CD14-positive monocyte (primary cell): ENCODE measurements at regions not wholly inside any gene's neighbourhood (a gene's known extent, or its start where the extent isn't known, plus 50 kb on each side); places are given as distances from the start of the nearest gene placed in this dataset.

ENCODE experiments used
- DNase-seq, 3 donors: peaks; one replicate each; pipeline ENCODE4 v3.0.0-alpha.2; 2011 to 2022
- H2AFZ ChIP-seq: 2 replicates; pipeline ENCODE4 v1.6.0; 2012; ENCODE audit warnings: mild to moderate bottlenecking, low read depth, low read length, inconsistent platforms; ENCODE audit not compliant: insufficient read depth, poor library complexity, severe bottlenecking
- H3K27ac ChIP-seq, 2 donors: 1 replicate in 1 of 2; 2 replicates in 1 of 2; pipeline ENCODE4 v1.5.1; 2012 to 2013; ENCODE audit warnings: low read length in 2 of 2, control low read depth in 1 of 2, inconsistent platforms in 1 of 2, low read depth in 1 of 2, mild to moderate bottlenecking in 1 of 2
- H3K27me3 ChIP-seq, 2 donors: one replicate each; pipeline versions ENCODE4 v1.6.0 to v1.6.1; 2011 to 2013; ENCODE audit warnings: low read length in 2 of 2; ENCODE audit not compliant: control insufficient read depth in 2 of 2, insufficient read depth in 2 of 2
- H3K36me3 ChIP-seq, 2 donors: replicated peaks in 1 of 2; 1 replicate in 1 of 2; 2 replicates in 1 of 2; pipeline versions ENCODE4 v1.5.1 to v1.6.1; 2012 to 2013; ENCODE audit warnings: low read length in 2 of 2, control low read depth in 1 of 2, inconsistent platforms in 1 of 2, mild to moderate bottlenecking in 1 of 2; ENCODE audit not compliant: insufficient read depth in 2 of 2, control insufficient read depth in 1 of 2
- H3K4me1 ChIP-seq, 2 donors: 1 replicate in 1 of 2; 2 replicates in 1 of 2; pipeline versions ENCODE4 v1.5.1 to v1.6.1; 2012 to 2013; ENCODE audit warnings: low read length in 2 of 2, control low read depth in 1 of 2, inconsistent platforms in 1 of 2, mild to moderate bottlenecking in 1 of 2, moderate library complexity in 1 of 2; ENCODE audit not compliant: insufficient read depth in 2 of 2, control insufficient read depth in 1 of 2
- H3K4me2 ChIP-seq: replicated peaks from 2 replicates; pipeline ENCODE3; 2012; ENCODE audit warnings: low read length, moderate library complexity, mild to moderate bottlenecking; ENCODE audit not compliant: poor library complexity, severe bottlenecking; ENCODE audit errors: extremely low read depth
- H3K4me3 ChIP-seq, 3 experiments: fragments of 200-600 bp in 1 of 3; sonication (generic) in 1 of 3; replicated peaks in 1 of 3; 1 replicate in 2 of 3; 2 replicates in 1 of 3; pipeline ENCODE4 v1.5.1; 2011 to 2013; ENCODE audit warnings: low read length in 3 of 3, mild to moderate bottlenecking in 3 of 3, control low read depth in 2 of 3, low read depth in 2 of 3, inconsistent platforms in 1 of 3, moderate library complexity in 1 of 3
- H3K79me2 ChIP-seq: 2 replicates; pipeline ENCODE4 v1.6.0; 2012; ENCODE audit warnings: mild to moderate bottlenecking, control low read depth, inconsistent platforms, low read length, moderate library complexity; ENCODE audit not compliant: insufficient read depth
- H3K9ac ChIP-seq: 2 replicates; pipeline ENCODE4 v1.6.0; 2017; ENCODE audit warnings: low read length, mild to moderate bottlenecking; ENCODE audit not compliant: insufficient read depth, poor library complexity, severe bottlenecking
- H3K9me3 ChIP-seq, 2 donors: replicated peaks in 1 of 2; 1 replicate in 1 of 2; 2 replicates in 1 of 2; pipeline versions ENCODE4 v1.5.1 to v1.6.1; 2012 to 2013; ENCODE audit warnings: low read length in 2 of 2, control low read depth in 1 of 2; ENCODE audit not compliant: control insufficient read depth in 1 of 2, insufficient read depth in 1 of 2
- H4K20me1 ChIP-seq: 2 replicates; pipeline ENCODE4 v1.6.0; 2012; ENCODE audit warnings: mild to moderate bottlenecking, low read length, control low read depth, moderate library complexity; ENCODE audit not compliant: insufficient read depth
- H3K27ac Mint-ChIP-seq, 7 donors: one replicate each; pipeline ENCODE4 v1.8.0; 2020; ENCODE audit warnings: mild to moderate bottlenecking in 7 of 7, mixed read lengths in 7 of 7, moderate library complexity in 6 of 7, inconsistent platforms in 2 of 7
- H3K27me3 Mint-ChIP-seq, 3 donors: one replicate each; pipeline ENCODE4 v1.8.0; 2021 to 2022; ENCODE audit warnings: low read depth in 3 of 3, mild to moderate bottlenecking in 3 of 3, mixed read lengths in 3 of 3, moderate library complexity in 3 of 3, inconsistent platforms in 1 of 3
- H3K36me3 Mint-ChIP-seq, 2 donors: one replicate each; pipeline ENCODE4 v1.8.0; 2020; ENCODE audit warnings: mixed read lengths in 2 of 2, inconsistent platforms in 1 of 2, mild to moderate bottlenecking in 1 of 2
- H3K4me1 Mint-ChIP-seq: one replicate; pipeline ENCODE4 v1.8.0; 2020; ENCODE audit warnings: mild to moderate bottlenecking, mixed read lengths
- H3K4me3 Mint-ChIP-seq, 2 donors: one replicate each; pipeline ENCODE4 v1.8.0; 2020; ENCODE audit warnings: mild to moderate bottlenecking in 2 of 2, mixed read lengths in 2 of 2, moderate library complexity in 1 of 2
- H3K9me3 Mint-ChIP-seq, 7 donors: one replicate each; pipeline ENCODE4 v1.8.0; 2020 to 2022; ENCODE audit warnings: mixed read lengths in 7 of 7, mild to moderate bottlenecking in 6 of 7, moderate library complexity in 6 of 7, inconsistent platforms in 2 of 7
- CTCF ChIP-seq: fragments of 200-600 bp; IDR thresholded peaks from one replicate; pipeline ENCODE4 v1.8.0; 2022; ENCODE audit warnings: antibody characterized with exemption, mild to moderate bottlenecking
- WGBS: methylation state at CpG from one replicate; pipeline ENCODE4 v1.1.5; 2013; ENCODE audit warnings: missing lambda C conversion rate; ENCODE audit not compliant: insufficient coverage; 5-methylcytosine and 5-hydroxymethylcytosine counted together
- intact Hi-C, 2 donors: fragments of 100-400 bp; cut with micrococcal nuclease; formaldehyde crosslinking; loops; one replicate each; pipeline versions ENCODE4 v1.15.0 to v1.15.1; 2023

GRCh38 chr3:193831495-193832455, 238.8 kb downstream of the OPA1 start:
- Mint-ChIP-seq H3K27ac (peak overlapping the region; percentile 70 to 88 (median 79)), H3K9me3 (no peaks in the 10 kb centered on the region), H3K4me3 (peak overlapping the region in 1 of 2 donors; percentile 27), H3K36me3 (no peaks in the 10 kb centered on the region), H3K4me1 (peaks cover 22% of the 10 kb centered on the region), H3K27me3 (peaks cover 2 to 4% (median 2%) of the 10 kb centered on the region in 3 donors)
- intact Hi-C loops, result no loop called here
- Histone ChIP-seq H3K4me3 (peak overlapping the region in 1 of 3 experiments; percentile 40), H3K27me3 (no peaks in the 10 kb centered on the region), H3K36me3 (no peaks in the 10 kb centered on the region), H4K20me1 (no peaks in the 10 kb centered on the region), H3K4me1 (peaks cover 20 to 22% of the 10 kb centered on the region in 2 donors), H3K4me2 (peak overlapping the region; percentile 25), H3K9me3 (no peaks in the 10 kb centered on the region), H3K9ac (no peak overlapping the region), H3K79me2 (no peaks in the 10 kb centered on the region), H3K27ac (peak overlapping the region; percentile 52 to 75), H2AFZ (peak overlapping the region; percentile 52)
- peak; percentile 55 to 74 (median 57) for DNase-seq
- WGBS, result 85% methylated on average over 18 of the region's 24 CpGs
- no peak for TF ChIP-seq CTCF

GRCh38 chr3:193832833-193833413, 239.9 kb downstream of the OPA1 start:
- no peaks in the 10 kb centered on the region for H3K36me3 ChIP-seq
- H3K4me2 ChIP-seq, result no peak overlapping the region
- peaks cover 20 to 22% of the 10 kb centered on the region in 2 donors for H3K4me1 ChIP-seq
- no peak overlapping the region for H3K4me3 ChIP-seq
- Mint-ChIP-seq H3K27ac (peak overlapping the region in 4 of 7 donors; percentile 6 to 84 (median 40)), H3K9me3 (no peaks in the 10 kb centered on the region), H3K4me3 (no peak overlapping the region), H3K36me3 (no peaks in the 10 kb centered on the region), H3K27me3 (peaks cover 2 to 4% (median 2%) of the 10 kb centered on the region in 3 donors), H3K4me1 (peaks cover 22% of the 10 kb centered on the region)
- no peak for TF ChIP-seq CTCF
- H3K9me3 ChIP-seq, result no peaks in the 10 kb centered on the region
- no peak for DNase-seq
- no peak overlapping the region for H2AFZ ChIP-seq
- H3K79me2 ChIP-seq, result no peaks in the 10 kb centered on the region
- WGBS, result 89% methylated on average over 2 of the region's 5 CpGs
- H3K27ac ChIP-seq, result peak overlapping the region in 1 of 2 donors; percentile 52
- intact Hi-C loops, result no loop called here
- H3K27me3 ChIP-seq, result no peaks in the 10 kb centered on the region
- H3K9ac ChIP-seq, result no peak overlapping the region
- no peaks in the 10 kb centered on the region for H4K20me1 ChIP-seq
